Activated CD4-positive, alpha-beta T cell treated with anti-CD3 and anti-CD28 coated beads, Interleukin-2, amount 10 ng/mL, durations not matched to agents 7 days and 5 days (primary cell): ENCODE measurements at regions not wholly inside any gene's neighbourhood (a gene's known extent, or its start where the extent isn't known, plus 50 kb on each side); places are given as distances from the start of the nearest gene placed in this dataset.
"Not testable (repeated sequence)": the region's sequence is repeated elsewhere in the genome, so short reads cannot be mapped to it uniquely, and the experiment has no call there.

Source experiments
- CTCF ChIA-PET: fragments of 350-600 bp; sonication (Branson Sonifier 250); formaldehyde crosslinking; loops from one replicate; lab custom pipeline; 2021; ENCODE audit warnings: antibody characterized with exemption; lab: Charles Lee
- POLR2A ChIA-PET: fragments of 350-600 bp; sonication (Branson Sonifier 250); formaldehyde crosslinking; loops from one replicate; lab custom pipeline; 2021; ENCODE audit warnings: antibody characterized with exemption; lab: Charles Lee
- DNase-seq: peaks from one replicate; pipeline ENCODE4 v3.0.0-alpha.2; 2020
- H3K27ac Mint-ChIP-seq: one replicate; pipeline ENCODE4 v1.8.0; 2021; ENCODE audit warnings: mild to moderate bottlenecking, moderate library complexity, mixed read lengths
- H3K27me3 Mint-ChIP-seq: one replicate; pipeline ENCODE4 v1.8.0; 2021; ENCODE audit warnings: mixed read lengths
- H3K36me3 Mint-ChIP-seq: one replicate; pipeline ENCODE4 v1.8.0; 2021; ENCODE audit warnings: low read depth, mixed read lengths
- H3K4me1 Mint-ChIP-seq: one replicate; pipeline ENCODE4 v1.8.0; 2021; ENCODE audit warnings: mixed read lengths
- H3K4me3 Mint-ChIP-seq: one replicate; pipeline ENCODE4 v1.8.0; 2021; ENCODE audit warnings: mild to moderate bottlenecking, moderate library complexity, mixed read lengths
- H3K9me3 Mint-ChIP-seq: one replicate; pipeline ENCODE4 v1.8.0; 2021; ENCODE audit warnings: mixed read lengths

- Mint-ChIP-seq H3K36me3 (no peaks in the 10 kb centered on the region), H3K4me3 (no peak overlapping the region), H3K27me3 (no peaks in the 10 kb centered on the region), H3K4me1 (no peaks in the 10 kb centered on the region), H3K9me3 (peaks cover 2% of the 10 kb centered on the region), H3K27ac (no peak overlapping the region)
- POLR2A ChIA-PET: no interaction called here
- DNase-seq: no peak
- CTCF ChIA-PET: interaction anchor here (0.6 kb wide), 1 partner anchor 1105 kb away, joined by 3 read pairs; no protein-coding TSS in a partner anchor
Measured at GRCh38 chr9:134525841-134526583, 115.6 kb upstream of the COL5A1 start.

- Mint-ChIP-seq H3K4me1 (no peaks in the 10 kb centered on the region), H3K27ac (no peak overlapping the region), H3K9me3 (no peaks in the 10 kb centered on the region), H3K27me3 (no peaks in the 10 kb centered on the region), H3K4me3 (no peak overlapping the region), H3K36me3 (no peaks in the 10 kb centered on the region)
- no peak for DNase-seq
- POLR2A ChIA-PET: no interaction called here
- CTCF ChIA-PET: no interaction called here
Measured at GRCh38 chr9:134526584-134527477, 114.8 kb upstream of the COL5A1 start.

DNA sequence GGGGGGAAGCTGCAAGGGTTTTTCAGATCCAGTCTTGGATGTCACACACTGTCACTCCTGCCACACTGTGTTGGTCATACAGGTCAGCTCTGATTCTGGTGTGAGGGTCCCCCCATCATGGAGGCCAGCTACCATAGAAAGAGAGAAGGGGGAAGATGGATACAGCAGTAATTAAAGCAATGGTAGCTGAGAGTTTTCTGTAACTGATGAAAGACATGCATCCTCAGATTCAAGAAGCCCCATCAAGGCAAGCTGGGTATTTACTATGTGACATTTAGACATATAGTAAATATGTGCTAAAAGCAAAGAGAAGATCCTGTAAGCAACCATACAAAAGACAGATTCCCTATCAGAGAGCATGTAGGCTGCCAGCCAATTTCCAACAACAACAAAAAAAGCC lies 110.9 kb upstream of the COL5A1 start:
- Mint-ChIP-seq H3K27me3 (no peaks in the 10 kb centered on the region), H3K9me3 (no peaks in the 10 kb centered on the region), H3K4me1 (no peaks in the 10 kb centered on the region), H3K27ac (no peak overlapping the region), H3K36me3 (no peaks in the 10 kb centered on the region), H3K4me3 (no peak overlapping the region)
- no peak for DNase-seq
- ChIA-PET CTCF (no interaction called here), POLR2A (no interaction called here)

DNA sequence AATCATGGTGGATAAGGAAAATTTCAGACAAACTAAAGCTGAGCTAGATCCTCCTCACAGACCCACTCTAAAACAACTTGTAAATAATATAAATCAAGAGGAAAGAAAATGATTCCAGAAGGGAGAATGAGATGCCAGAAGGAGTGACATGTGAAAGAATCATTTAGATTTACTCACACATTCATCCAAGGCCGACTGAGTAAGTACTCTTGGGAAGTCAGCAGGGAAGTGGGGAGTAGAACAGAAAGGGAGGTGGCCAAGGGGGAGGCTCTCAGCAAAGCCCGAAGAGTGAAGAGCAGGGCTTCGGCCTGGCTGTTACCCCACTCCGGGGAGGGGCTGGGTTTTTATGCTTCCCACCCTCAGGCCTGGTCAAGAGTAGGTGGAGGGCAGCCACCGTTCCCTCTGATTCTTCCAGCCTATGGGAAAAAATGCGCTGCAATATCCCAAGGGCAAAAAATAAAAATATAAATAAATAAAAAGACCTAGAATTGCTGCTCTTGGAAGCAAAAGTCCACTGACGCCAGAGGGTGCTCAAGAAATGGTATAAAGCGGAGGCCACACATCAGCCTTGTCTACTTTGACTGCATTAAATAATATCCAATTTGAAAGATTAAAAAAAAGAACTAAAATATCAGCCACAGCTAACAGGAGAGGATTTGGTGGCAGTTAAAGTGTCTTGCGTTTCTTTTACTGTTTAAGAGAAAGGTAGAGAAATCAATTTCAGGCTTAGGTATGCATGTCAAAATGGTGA lies 110.2 kb upstream of the COL5A1 start:
- Mint-ChIP-seq H3K27ac (no peak overlapping the region), H3K4me3 (no peak overlapping the region), H3K4me1 (no peaks in the 10 kb centered on the region), H3K36me3 (no peaks in the 10 kb centered on the region), H3K27me3 (no peaks in the 10 kb centered on the region), H3K9me3 (no peaks in the 10 kb centered on the region)
- DNase-seq: no peak
- CTCF ChIA-PET: no interaction called here
- POLR2A ChIA-PET: no interaction called here

GRCh38 chr9:134532084-134532483 lies 109.5 kb upstream of the COL5A1 start:
- Mint-ChIP-seq H3K4me1 (no peaks in the 10 kb centered on the region), H3K27ac (no peak overlapping the region), H3K36me3 (no peaks in the 10 kb centered on the region), H3K27me3 (no peaks in the 10 kb centered on the region), H3K4me3 (no peak overlapping the region), H3K9me3 (no peaks in the 10 kb centered on the region)
- no peak for DNase-seq
- ChIA-PET POLR2A (no interaction called here), CTCF (no interaction called here)

DNA sequence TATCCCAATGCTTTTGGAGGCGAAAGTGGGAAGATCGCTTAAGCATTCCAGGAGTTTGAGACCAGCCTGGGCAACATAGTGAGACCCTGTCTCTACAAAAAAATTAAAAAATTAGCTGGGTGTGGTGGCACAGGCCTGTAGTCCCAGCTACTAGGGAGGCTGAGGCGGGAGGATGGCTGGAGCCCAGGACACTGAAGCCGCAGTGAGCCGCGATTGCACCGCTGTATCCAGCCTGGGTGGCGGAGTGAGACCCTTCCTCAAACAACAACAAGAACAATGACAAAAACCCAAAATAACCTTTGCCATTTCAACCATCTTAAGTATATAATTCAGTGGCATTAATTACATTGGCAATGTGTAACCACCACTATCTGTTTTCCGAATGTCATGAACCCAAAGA lies 108.9 kb upstream of the COL5A1 start:
- H3K4me3 Mint-ChIP-seq, H3K27ac Mint-ChIP-seq, POLR2A ChIA-PET, H3K4me1 Mint-ChIP-seq, CTCF ChIA-PET, H3K27me3 Mint-ChIP-seq, H3K36me3 Mint-ChIP-seq, H3K9me3 Mint-ChIP-seq, DNase-seq: not testable (repeated sequence)

- H3K27ac Mint-ChIP-seq: no peak overlapping the region
- POLR2A ChIA-PET: no interaction called here
- CTCF ChIA-PET: no interaction called here
- H3K4me1 Mint-ChIP-seq: no peaks in the 10 kb centered on the region
- H3K4me3 Mint-ChIP-seq: no peak overlapping the region
- H3K9me3 Mint-ChIP-seq: no peaks in the 10 kb centered on the region
- H3K27me3 Mint-ChIP-seq: no peaks in the 10 kb centered on the region
- no peak for DNase-seq
- no peaks in the 10 kb centered on the region for H3K36me3 Mint-ChIP-seq
Measured at GRCh38 chr9:134533850-134534588, 107.6 kb upstream of the COL5A1 start.

DNA sequence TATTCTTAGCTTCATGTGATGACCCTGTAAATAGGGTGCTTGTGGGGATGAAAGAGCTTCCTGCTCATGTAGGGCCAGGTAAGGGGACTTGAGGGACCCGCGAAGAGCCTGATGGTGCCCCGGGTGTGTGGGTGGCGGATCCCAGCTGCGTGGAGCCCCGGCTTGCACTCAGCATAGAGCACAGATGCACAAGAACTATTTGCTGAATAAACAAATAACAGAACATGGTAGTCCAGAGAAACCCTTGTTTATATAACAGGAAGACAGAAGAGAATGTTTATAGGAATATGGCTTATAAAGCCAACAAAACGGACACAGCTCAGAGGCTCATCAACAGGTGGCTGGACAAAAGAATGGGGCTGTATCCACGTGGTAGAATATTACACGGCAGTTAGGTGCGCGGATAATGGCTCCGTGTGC lies 106.9 kb upstream of the COL5A1 start:
- no peaks in the 10 kb centered on the region for H3K4me1 Mint-ChIP-seq
- H3K27me3 Mint-ChIP-seq: no peaks in the 10 kb centered on the region
- CTCF ChIA-PET: no interaction called here
- no peaks in the 10 kb centered on the region for H3K9me3 Mint-ChIP-seq
- no peak overlapping the region for H3K4me3 Mint-ChIP-seq
- no peak for DNase-seq
- H3K36me3 Mint-ChIP-seq: no peaks in the 10 kb centered on the region
- POLR2A ChIA-PET: no interaction called here
- no peak overlapping the region for H3K27ac Mint-ChIP-seq

DNA sequence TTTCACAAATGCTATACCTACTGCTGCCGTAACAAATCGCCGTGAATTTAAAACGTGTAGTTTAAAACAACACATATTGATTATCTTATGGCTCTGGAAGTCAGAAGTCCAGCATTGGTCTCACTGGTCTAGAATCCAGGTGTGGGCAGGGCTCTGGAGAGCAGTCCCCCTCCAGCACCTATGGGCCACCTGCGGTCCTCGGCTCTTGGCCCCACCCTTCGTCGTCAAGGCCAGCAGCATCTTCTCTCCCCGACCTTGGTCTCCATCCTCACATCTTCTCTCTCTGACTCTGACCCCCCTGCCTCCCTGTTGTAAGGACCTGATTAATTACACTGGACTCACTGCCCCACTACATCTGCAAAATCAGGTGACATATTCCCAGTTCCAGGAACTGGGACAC lies 106.4 kb upstream of the COL5A1 start:
- no peaks in the 10 kb centered on the region for H3K27me3 Mint-ChIP-seq
- POLR2A ChIA-PET: no interaction called here
- H3K27ac Mint-ChIP-seq: no peak overlapping the region
- no peaks in the 10 kb centered on the region for H3K36me3 Mint-ChIP-seq
- H3K4me1 Mint-ChIP-seq: no peaks in the 10 kb centered on the region
- DNase-seq: no peak
- no peaks in the 10 kb centered on the region for H3K9me3 Mint-ChIP-seq
- CTCF ChIA-PET: no interaction called here
- no peak overlapping the region for H3K4me3 Mint-ChIP-seq

GRCh38 chr9:134536101-134536900 lies 105.3 kb upstream of the COL5A1 start:
- H3K27me3 Mint-ChIP-seq: no peaks in the 10 kb centered on the region
- H3K4me3 Mint-ChIP-seq: no peak overlapping the region
- H3K36me3 Mint-ChIP-seq: no peaks in the 10 kb centered on the region
- no peak overlapping the region for H3K27ac Mint-ChIP-seq
- no peaks in the 10 kb centered on the region for H3K4me1 Mint-ChIP-seq
- ChIA-PET POLR2A (no interaction called here), CTCF (no interaction called here)
- no peak for DNase-seq
- H3K9me3 Mint-ChIP-seq: no peaks in the 10 kb centered on the region

DNA sequence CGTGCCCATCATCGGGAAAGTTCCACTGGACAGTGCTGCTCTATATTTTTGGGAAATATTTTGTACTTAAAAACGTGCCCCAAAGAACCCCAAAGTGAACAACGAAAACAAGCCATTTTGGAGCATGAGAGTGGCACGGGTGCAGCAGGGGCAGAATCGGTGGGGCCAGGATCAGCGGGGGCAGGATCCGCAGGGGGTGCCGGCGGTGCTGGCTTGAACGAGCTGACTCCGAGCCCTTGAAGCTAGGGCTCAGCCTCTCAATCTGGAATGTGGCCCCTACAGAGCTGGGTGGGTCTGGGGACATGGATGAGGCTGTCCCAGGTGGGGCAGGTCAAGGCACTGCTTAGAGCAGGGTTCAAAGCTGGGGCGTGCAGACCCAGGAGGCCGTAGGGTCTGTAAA lies 104.7 kb upstream of the COL5A1 start:
- Mint-ChIP-seq H3K27ac (no peak overlapping the region), H3K4me3 (no peak overlapping the region), H3K4me1 (no peaks in the 10 kb centered on the region), H3K36me3 (no peaks in the 10 kb centered on the region), H3K9me3 (no peaks in the 10 kb centered on the region), H3K27me3 (no peaks in the 10 kb centered on the region)
- ChIA-PET POLR2A (no interaction called here), CTCF (no interaction called here)
- no peak for DNase-seq
